GM12875 (cell line): ENCODE measurements at regions not wholly inside any gene's neighbourhood (a gene's known extent, or its start where the extent isn't known, plus 50 kb on each side); places are given as distances from the start of the nearest gene placed in this dataset.

Experiments used
- H3K4me3 ChIP-seq: one replicate; pipeline ENCODE4 v1.5.1; 2011; ENCODE audit warnings: low read depth, low read length, control low read depth
- CTCF ChIP-seq: IDR thresholded peaks from 2 replicates; pipeline ENCODE4 v1.5.1; 2011; ENCODE audit warnings: low read depth, mild to moderate bottlenecking, control low read depth, inconsistent platforms, low read length, moderate library complexity, borderline replicate concordance; ENCODE audit not compliant: insufficient read depth

- TF ChIP-seq CTCF, result no peak
- no peak overlapping the region for H3K4me3 ChIP-seq
Measured at GRCh38 chr2:145108959-145109710, 589.2 kb upstream of the ZEB2 start.

DNA sequence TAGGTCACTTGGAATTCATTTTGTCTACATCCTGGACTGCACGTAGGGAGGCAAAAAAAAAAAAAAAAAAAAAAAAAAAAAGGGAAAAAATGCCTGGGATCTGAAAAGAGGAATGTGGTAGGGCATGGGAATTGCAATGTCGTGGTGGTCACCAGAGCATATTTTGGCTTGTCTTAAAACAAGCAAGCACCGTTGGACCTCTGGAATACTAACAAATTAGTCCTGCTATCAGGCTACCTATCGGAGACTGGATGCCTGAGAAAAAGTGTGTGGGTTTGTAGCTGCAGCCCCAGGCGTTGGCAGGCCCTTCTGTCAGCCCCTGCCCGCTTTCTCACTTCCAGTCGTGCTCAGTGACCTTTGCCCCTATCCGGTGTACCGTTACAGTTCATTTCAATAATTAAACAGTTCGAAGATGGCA is 588.5 kb upstream of the ZEB2 start:
- H3K4me3 ChIP-seq, result no peak overlapping the region
- TF ChIP-seq CTCF, result no peak

DNA sequence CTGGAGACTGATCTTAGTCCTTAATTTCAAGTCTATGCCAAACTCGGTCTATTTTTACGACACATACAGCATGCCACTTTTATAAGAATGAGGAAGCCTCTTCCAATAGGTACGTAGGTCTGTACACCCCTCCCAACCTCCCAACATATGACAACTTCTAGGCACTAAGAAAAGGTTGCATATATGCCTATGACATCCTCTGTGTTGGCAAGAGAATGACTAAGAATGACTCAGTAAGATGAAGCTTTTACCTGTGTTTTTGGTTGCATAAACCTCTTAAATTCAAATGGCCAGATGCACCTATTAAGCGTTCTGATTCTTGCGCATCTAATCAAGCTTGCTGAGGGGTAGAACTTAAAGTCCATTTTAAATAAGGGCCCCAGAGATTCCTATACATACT is 586.4 kb upstream of the ZEB2 start:
- no peak for TF ChIP-seq CTCF
- H3K4me3 ChIP-seq, result no peak overlapping the region

- no peak overlapping the region for H3K4me3 ChIP-seq
- TF ChIP-seq CTCF, result no peak
Measured at GRCh38 chr2:145102706-145103105, 582.8 kb upstream of the ZEB2 start.

GRCh38 chr2:145100301-145100700 is 580.4 kb upstream of the ZEB2 start:
- no peak overlapping the region for H3K4me3 ChIP-seq
- TF ChIP-seq CTCF, result no peak

DNA sequence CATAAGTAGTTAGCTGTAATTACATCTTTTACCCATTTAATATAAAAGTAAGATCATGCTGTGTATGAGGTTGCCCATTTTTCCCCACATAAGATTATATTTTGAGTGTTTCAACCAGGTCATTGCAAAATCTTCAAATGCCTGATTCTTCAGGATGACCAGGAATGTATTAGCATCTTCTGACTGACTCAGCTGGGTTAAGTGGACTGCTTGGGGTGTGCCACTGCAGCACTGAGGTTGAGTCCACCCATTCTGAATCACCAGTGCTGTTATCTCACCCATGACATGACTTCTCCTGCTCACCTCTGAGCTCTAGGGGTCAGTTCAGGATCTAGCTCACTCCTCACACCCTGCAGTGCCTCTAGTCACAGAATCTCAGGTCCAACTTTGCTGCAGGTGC is 576.7 kb upstream of the ZEB2 start:
- H3K4me3 ChIP-seq, result no peak overlapping the region
- no peak for TF ChIP-seq CTCF
